Right atrium auricular region (tissue), 2 donors: ENCODE measurements at regions not wholly inside any gene's neighbourhood (a gene's known extent, or its start where the extent isn't known, plus 50 kb on each side); places are given as distances from the start of the nearest gene placed in this dataset.

Experiments used
- DNase-seq: peaks from one replicate; pipeline ENCODE4 v3.0.0-alpha.2; 2019; ENCODE audit warnings: low spot score
- H3K27ac ChIP-seq, 2 donors: fragments of 200-600 bp; sonication (generic); 1 replicate in 1 of 2; 2 replicates in 1 of 2; pipeline ENCODE4 v1.5.1; 2016 to 2019
- H3K27me3 ChIP-seq, 2 donors: fragments of 200-600 bp; sonication (generic); one replicate each; pipeline versions ENCODE4 v1.5.1 to v1.6.0; 2017 to 2019
- H3K36me3 ChIP-seq: fragments of 200-600 bp; sonication (generic); one replicate; pipeline ENCODE4 v1.5.1; 2016
- H3K4me1 ChIP-seq, 2 donors: fragments of 200-600 bp; sonication (generic); one replicate each; pipeline versions ENCODE4 v1.5.1 to v1.6.0; 2017 to 2019
- H3K4me3 ChIP-seq, 2 donors: fragments of 200-600 bp; sonication (generic); 1 replicate in 1 of 2; 2 replicates in 1 of 2; pipeline ENCODE4 v1.5.1; 2017 to 2019; ENCODE audit warnings: mild to moderate bottlenecking in 1 of 2, moderate library complexity in 1 of 2
- H3K9me3 ChIP-seq, 2 donors: fragments of 200-600 bp; sonication (generic); one replicate each; pipeline ENCODE4 v1.5.1; 2019
- CTCF ChIP-seq, 2 donors: fragments of 200-600 bp; sonication (generic); IDR thresholded peaks; one replicate each; pipeline ENCODE4 v1.5.1; 2019; ENCODE audit warnings: antibody characterized with exemption in 2 of 2

GRCh38 chr16:86041807-86042206 lies 142.8 kb downstream of the IRF8 start:
- DNase-seq: no peak
- no peaks in the 10 kb centered on the region for H3K9me3 ChIP-seq
- no peaks in the 10 kb centered on the region for H3K4me1 ChIP-seq
- TF ChIP-seq CTCF (IDR thresholded peaks at IDR 0.05): no peak
- no peak overlapping the region for H3K4me3 ChIP-seq
- no peak overlapping the region for H3K27ac ChIP-seq
- H3K27me3 ChIP-seq: no peaks in the 10 kb centered on the region
- no peaks in the 10 kb centered on the region for H3K36me3 ChIP-seq

- TF ChIP-seq CTCF (IDR thresholded peaks at IDR 0.05): no peak
Observed at GRCh38 chr16:86042393-86042792, 143.4 kb downstream of the IRF8 start.

GRCh38 chr16:86042996-86043725 lies 144.2 kb downstream of the IRF8 start:
- DNase-seq: no peak
- no peaks in the 10 kb centered on the region for H3K9me3 ChIP-seq
- no peaks in the 10 kb centered on the region for H3K27me3 ChIP-seq
- no peak overlapping the region for H3K4me3 ChIP-seq
- no peaks in the 10 kb centered on the region for H3K4me1 ChIP-seq
- H3K36me3 ChIP-seq: no peaks in the 10 kb centered on the region
- TF ChIP-seq CTCF (IDR thresholded peaks at IDR 0.05): no peak
- no peak overlapping the region for H3K27ac ChIP-seq

More at GRCh38 chr16:86042393-86042792, 143.4 kb downstream of the IRF8 start:
- Histone ChIP-seq H3K27me3 (no peaks in the 10 kb centered on the region), H3K27ac (no peak overlapping the region), H3K4me3 (no peak overlapping the region), H3K36me3 (no peaks in the 10 kb centered on the region), H3K9me3 (no peaks in the 10 kb centered on the region), H3K4me1 (no peaks in the 10 kb centered on the region)
- DNase-seq: no peak

GRCh38 chr16:86044241-86044671 lies 145.3 kb downstream of the IRF8 start:
- TF ChIP-seq CTCF (IDR thresholded peaks at IDR 0.05): peak in 1 of 2 donors; percentile 54
- H3K4me3 ChIP-seq: no peak overlapping the region
- no peaks in the 10 kb centered on the region for H3K36me3 ChIP-seq
- no peaks in the 10 kb centered on the region for H3K9me3 ChIP-seq
- no peak for DNase-seq
- no peak overlapping the region for H3K27ac ChIP-seq
- no peaks in the 10 kb centered on the region for H3K4me1 ChIP-seq
- no peaks in the 10 kb centered on the region for H3K27me3 ChIP-seq

DNA sequence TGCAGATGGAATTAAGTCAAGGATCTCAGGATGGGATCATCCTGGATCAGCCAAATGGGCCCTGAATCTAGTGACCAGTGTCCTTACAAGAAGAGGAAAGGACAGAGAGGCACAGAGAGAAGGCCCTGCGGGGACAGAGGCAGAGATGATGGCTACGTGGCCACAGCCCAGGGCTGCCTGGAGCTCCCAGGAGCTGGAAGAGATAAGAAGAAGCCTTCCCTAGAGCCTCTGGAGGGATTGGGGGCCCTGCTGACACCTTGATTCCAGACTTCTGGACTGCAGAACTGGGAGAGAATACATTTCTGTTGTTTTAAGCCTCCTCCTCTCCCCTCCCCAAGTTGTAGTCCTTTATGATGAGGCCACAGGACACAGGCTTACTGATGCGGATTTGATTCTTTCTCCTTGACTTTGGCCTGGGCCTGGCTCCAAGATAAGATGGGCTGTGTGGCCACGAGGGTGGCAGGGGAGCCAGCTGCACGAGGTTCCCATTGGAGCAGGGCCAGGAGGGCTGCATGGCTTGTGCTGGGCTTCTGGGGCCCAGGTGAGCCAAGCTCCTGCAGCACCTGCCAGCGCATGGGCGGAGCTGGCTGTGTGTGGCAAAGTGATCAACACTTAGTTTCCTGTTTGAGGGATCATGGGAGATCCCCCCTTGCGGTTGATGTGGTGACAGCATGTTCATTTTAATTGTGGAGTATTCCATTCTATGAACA lies 146.1 kb downstream of the IRF8 start:
- no peaks in the 10 kb centered on the region for H3K4me1 ChIP-seq
- H3K27me3 ChIP-seq: no peaks in the 10 kb centered on the region
- no peak for TF ChIP-seq CTCF (IDR thresholded peaks at IDR 0.05)
- H3K9me3 ChIP-seq: no peaks in the 10 kb centered on the region
- H3K4me3 ChIP-seq: no peak overlapping the region
- H3K36me3 ChIP-seq: no peaks in the 10 kb centered on the region
- H3K27ac ChIP-seq: no peak overlapping the region
- DNase-seq: no peak
